ENCODE measurements at regions not wholly inside any gene's neighbourhood (a gene's known extent, or its start where the extent isn't known, plus 50 kb on each side); places are given as distances from the start of the nearest gene placed in this dataset.

GRCh38 chr18:44341759-44342158 lies 338.9 kb upstream of the SETBP1 start:
- TF ChIP-seq CTCF (conservative IDR thresholded peaks at IDR 0.05 in 1 of 2, IDR thresholded peaks at IDR 0.05 in 1 of 2; ENCODE audit: extremely low read depth in 1 of 2, insufficient read depth in 1 of 2, low read depth in 1 of 2, low read length in 2 of 2) (no peak), EZH2 (IDR thresholded peaks at IDR 0.05; ENCODE audit: borderline replicate concordance, low read length) (no peak)

Measured in mammary epithelial cell (primary cell).